WTC11 (cell line): ENCODE measurements at regions not wholly inside any gene's neighbourhood (a gene's known extent, or its start where the extent isn't known, plus 50 kb on each side); places are given as distances from the start of the nearest gene placed in this dataset.

Experiments
- ATAC-seq: fragments of 200-7000 bp; cut with Tn5 transposase; 2 replicates; pipeline ENCODE4 v1.10.0; 2021; ENCODE audit warnings: mild to moderate bottlenecking, moderate library complexity
- CTCF ChIA-PET: fragments of 300-600 bp; sonication (Branson Sonifier 250); formaldehyde crosslinking; loops from one replicate; lab custom pipeline; 2021; ENCODE audit warnings: antibody characterized with exemption; lab: Charles Lee
- POLR2A ChIA-PET: fragments of 350-600 bp; sonication (Branson Sonifier 250); formaldehyde crosslinking; loops from one replicate; lab custom pipeline; 2021; ENCODE audit warnings: antibody characterized with exemption; lab: Charles Lee
- DNase-seq: peaks from one replicate; pipeline ENCODE4 v3.0.0; 2021; ENCODE audit warnings: low spot score
- H3K27ac Mint-ChIP-seq: 2 replicates; pipeline ENCODE4 v1.8.0; 2021; ENCODE audit warnings: mixed read lengths
- H3K27me3 Mint-ChIP-seq: 2 replicates; pipeline ENCODE4 v1.8.0; 2021; ENCODE audit warnings: low read depth, mild to moderate bottlenecking, moderate library complexity, mixed read lengths
- H3K36me3 Mint-ChIP-seq: 2 replicates; pipeline ENCODE4 v1.8.0; 2021; ENCODE audit warnings: mixed read lengths
- H3K4me1 Mint-ChIP-seq: 2 replicates; pipeline ENCODE4 v1.8.0; 2022; ENCODE audit warnings: mixed read lengths
- H3K4me3 Mint-ChIP-seq: 2 replicates; pipeline ENCODE4 v1.8.0; 2021; ENCODE audit warnings: mild to moderate bottlenecking, moderate library complexity, mixed read lengths
- H3K9me3 Mint-ChIP-seq: 2 replicates; pipeline ENCODE4 v1.8.0; 2021; ENCODE audit warnings: mixed read lengths
- ATF3 ChIP-seq: sonication (generic); formaldehyde crosslinking; conservative IDR thresholded peaks from 2 replicates; pipeline ENCODE4 v1.8.1; 2022; ENCODE audit warnings: mild to moderate bottlenecking, missing genetic modification reagents
- ATF6 ChIP-seq: sonication (generic); formaldehyde crosslinking; IDR thresholded peaks from 2 replicates; pipeline ENCODE4 v1.8.1; 2023; ENCODE audit warnings: mild to moderate bottlenecking, missing genetic modification reagents
- CBFB ChIP-seq: sonication (generic); formaldehyde crosslinking; IDR thresholded peaks from 2 replicates; pipeline ENCODE4 v1.8.1; 2022; ENCODE audit warnings: mild to moderate bottlenecking, low read depth, missing genetic modification reagents
- CTCF ChIP-seq: fragments of 200-600 bp; IDR thresholded peaks from 2 replicates; pipeline ENCODE4 v1.8.0; 2022; ENCODE audit warnings: antibody characterized with exemption
- FOXJ3 ChIP-seq: sonication (generic); formaldehyde crosslinking; IDR thresholded peaks from 2 replicates; pipeline ENCODE4 v1.9.0; 2021; ENCODE audit warnings: missing genetic modification reagents, mild to moderate bottlenecking, borderline replicate concordance
- GABPB1 ChIP-seq: sonication (generic); formaldehyde crosslinking; IDR thresholded peaks from 2 replicates; pipeline ENCODE4 v1.8.1; 2023; ENCODE audit warnings: mild to moderate bottlenecking, missing genetic modification reagents
- KAT7 ChIP-seq: sonication (generic); formaldehyde crosslinking; IDR thresholded peaks from 2 replicates; pipeline ENCODE4 v1.8.1; 2023; ENCODE audit warnings: missing genetic modification reagents, mild to moderate bottlenecking, borderline replicate concordance
- MLX ChIP-seq: sonication (generic); formaldehyde crosslinking; IDR thresholded peaks from 2 replicates; pipeline ENCODE4 v1.8.1; 2023; ENCODE audit warnings: mild to moderate bottlenecking, missing genetic modification reagents, moderate library complexity
- MXD4 ChIP-seq: fragments of 250-450 bp; sonication (Bioruptor Pico); IDR thresholded peaks from 2 replicates; pipeline ENCODE4 v1.8.0; 2021; ENCODE audit warnings: mild to moderate bottlenecking, moderate library complexity, borderline replicate concordance
- NFYB ChIP-seq: sonication (generic); formaldehyde crosslinking; conservative IDR thresholded peaks from 2 replicates; pipeline ENCODE4 v1.8.0; 2022; ENCODE audit warnings: low read depth, missing genetic modification reagents
- OVOL2 ChIP-seq: fragments of 250-450 bp; sonication (Bioruptor Pico); IDR thresholded peaks from 2 replicates; pipeline ENCODE4 v1.9.0; 2021; ENCODE audit warnings: mild to moderate bottlenecking, borderline replicate concordance
- SP1 ChIP-seq: sonication (generic); formaldehyde crosslinking; conservative IDR thresholded peaks from 2 replicates; pipeline ENCODE4 v1.8.1; 2022; ENCODE audit warnings: missing genetic modification reagents
- ZNF425 ChIP-seq: fragments of 250-450 bp; sonication (Bioruptor Pico); conservative IDR thresholded peaks from 2 replicates; pipeline ENCODE4 v1.9.0; 2021; ENCODE audit warnings: mild to moderate bottlenecking
- ZNF532 ChIP-seq: fragments of 250-450 bp; sonication (Bioruptor Pico); IDR thresholded peaks from 2 replicates; pipeline ENCODE4 v1.9.0; 2021; ENCODE audit warnings: mild to moderate bottlenecking, borderline replicate concordance

GRCh38 chr3:81871358-81872155 lies 110.1 kb upstream of the GBE1 start (continued):
- TF ChIP-seq MLX (CRISPR knock-in tag): no peak

GRCh38 chr3:81869382-81869781 lies 107.9 kb upstream of the GBE1 start:
- no peaks in the 10 kb centered on the region for H3K9me3 Mint-ChIP-seq
- H3K27me3 Mint-ChIP-seq: no peaks in the 10 kb centered on the region
- ATAC-seq (no peak), DNase-seq (no peak)
- no peaks in the 10 kb centered on the region for H3K36me3 Mint-ChIP-seq
- no peak overlapping the region for H3K4me3 Mint-ChIP-seq
- peaks cover 9% of the 10 kb centered on the region for H3K4me1 Mint-ChIP-seq
- CTCF ChIA-PET: no interaction called here
- no peak for TF ChIP-seq CTCF
- POLR2A ChIA-PET: no interaction called here
- no peak overlapping the region for H3K27ac Mint-ChIP-seq

- H3K4me3 Mint-ChIP-seq: no peak overlapping the region
- no peaks in the 10 kb centered on the region for H3K27me3 Mint-ChIP-seq
- H3K9me3 Mint-ChIP-seq: no peaks in the 10 kb centered on the region
- no peak for DNase-seq
- no peak for ATAC-seq
- H3K27ac Mint-ChIP-seq: no peak overlapping the region
- H3K36me3 Mint-ChIP-seq: no peaks in the 10 kb centered on the region
- CTCF ChIA-PET: no interaction called here
- TF ChIP-seq MXD4 (no peak), GABPB1 (CRISPR knock-in tag) (no peak), NFYB (CRISPR knock-in tag) (no peak), FOXJ3 (no peak), OVOL2 (CRISPR knock-in tag) (no peak), ATF6 (CRISPR knock-in tag) (no peak), CBFB (no peak), SP1 (no peak), KAT7 (CRISPR knock-in tag) (no peak), ATF3 (CRISPR knock-in tag) (no peak), ZNF425 (no peak), ZNF532 (CRISPR knock-in tag) (no peak)
- TF ChIP-seq, all 79 proteins: peak for 0
- POLR2A ChIA-PET: no interaction called here
- H3K4me1 Mint-ChIP-seq: peaks cover 17% of the 10 kb centered on the region
Measured at GRCh38 chr3:81868597-81868996, 107.2 kb upstream of the GBE1 start.
